OCI-LY7 (cell line): ENCODE measurements at regions not wholly inside any gene's neighbourhood (a gene's known extent, or its start where the extent isn't known, plus 50 kb on each side); places are given as distances from the start of the nearest gene placed in this dataset.

Experiments
- BruUV-seq: library from RNA; stranded (reverse); fragments of 400-500 nt; replicated peaks from 2 replicates; lab custom pipeline; 2021; lab: Mats Ljungman, UMichigan
- CTCF ChIA-PET: fragments of 300-600 bp; sonication (Branson Sonifier 250); formaldehyde crosslinking; loops from one replicate; lab custom pipeline; 2022; ENCODE audit warnings: antibody characterized with exemption; ENCODE audit not compliant: unreplicated experiment; lab: Charles Lee
- POLR2A ChIA-PET: fragments of 300-600 bp; sonication (Branson Sonifier 250); formaldehyde crosslinking; loops from one replicate; lab custom pipeline; 2022; ENCODE audit warnings: antibody characterized with exemption; lab: Charles Lee
- DNase-seq: peaks from one replicate; pipeline ENCODE4 v3.0.0-alpha.2; 2015; ENCODE audit warnings: low spot score
- H2AFZ ChIP-seq: fragments of 200-600 bp; sonication (generic), shearing (Covaris generic); 2 replicates; pipeline ENCODE4 v1.6.1; 2014; ENCODE audit warnings: mild to moderate bottlenecking, antibody characterized with exemption, low read length, moderate library complexity
- H3K27ac ChIP-seq: fragments of 200-600 bp; sonication (generic); 2 replicates; pipeline ENCODE4 v1.5.1; 2014; ENCODE audit warnings: mixed run types, low read depth, mild to moderate bottlenecking, moderate library complexity, low read length, inconsistent platforms; ENCODE audit not compliant: poor library complexity, severe bottlenecking
- H3K36me3 ChIP-seq: fragments of 200-600 bp; sonication (generic); 2 replicates; pipeline ENCODE4 v1.6.1; 2014; ENCODE audit warnings: mild to moderate bottlenecking, antibody characterized with exemption, low read length, moderate library complexity, mixed read lengths; ENCODE audit not compliant: insufficient read depth
- H3K4me1 ChIP-seq: fragments of 200-600 bp; sonication (generic); 2 replicates; pipeline ENCODE4 v1.5.1; 2014; ENCODE audit warnings: mild to moderate bottlenecking, low read length; ENCODE audit not compliant: insufficient read depth, poor library complexity, severe bottlenecking
- H3K4me2 ChIP-seq: fragments of 200-600 bp; sonication (generic); 2 replicates; pipeline ENCODE4 v1.6.1; 2014; ENCODE audit warnings: mild to moderate bottlenecking, low read length
- H3K4me3 ChIP-seq: fragments of 200-600 bp; sonication (generic); 2 replicates; pipeline ENCODE4 v1.5.1; 2014; ENCODE audit warnings: mild to moderate bottlenecking, low read depth, low read length; ENCODE audit not compliant: poor library complexity, severe bottlenecking
- H3K79me2 ChIP-seq: fragments of 200-600 bp; sonication (generic); 2 replicates; pipeline ENCODE4 v1.6.1; 2016; ENCODE audit warnings: low read depth, mild to moderate bottlenecking, low read length, moderate library complexity, mixed read lengths; ENCODE audit not compliant: insufficient read depth
- H3K9me2 ChIP-seq: fragments of 200-600 bp; sonication (generic); 2 replicates; pipeline ENCODE4 v1.6.1; 2016; ENCODE audit warnings: mild to moderate bottlenecking, low read length, mixed read lengths; ENCODE audit not compliant: insufficient read depth
- H3K9me3 ChIP-seq: fragments of 200-600 bp; sonication (generic); 2 replicates; pipeline ENCODE4 v1.6.1; 2014; ENCODE audit warnings: mild to moderate bottlenecking, mixed run types, low read length, mixed read lengths
- H4K20me1 ChIP-seq: fragments of 200-600 bp; sonication (generic); 2 replicates; pipeline ENCODE4 v1.6.1; 2014; ENCODE audit warnings: mild to moderate bottlenecking, antibody characterized with exemption, low read length, moderate library complexity, mixed read lengths; ENCODE audit not compliant: insufficient read depth
- CTCF ChIP-seq: fragments of 200-600 bp; sonication (generic); conservative IDR thresholded peaks from 2 replicates; pipeline ENCODE4 v1.5.1; 2014; ENCODE audit warnings: mild to moderate bottlenecking, antibody characterized with exemption, low read length, moderate library complexity, mixed read lengths
- EZH2phosphoT487 ChIP-seq: fragments of 200-600 bp; sonication (generic); IDR thresholded peaks from 2 replicates; pipeline ENCODE4 v1.6.1; 2018; ENCODE audit warnings: low read depth, borderline replicate concordance, mild to moderate bottlenecking, mixed run types, antibody characterized with exemption, low read length, moderate library complexity, mixed read lengths
- intact Hi-C: fragments of 100-400 bp; cut with micrococcal nuclease; formaldehyde crosslinking; loops from one replicate; pipeline ENCODE4 v1.10.0; 2022; ENCODE audit not compliant: unreplicated experiment

GRCh38 chr5:5978501-5979376, 399.6 kb downstream of the MED10 start:
- H3K36me3 ChIP-seq = no peaks in the 10 kb centered on the region
- BruUV-seq = no TSS peak
- no peak for DNase-seq
- H3K9me3 ChIP-seq = no peaks in the 10 kb centered on the region
- no peaks in the 10 kb centered on the region for H4K20me1 ChIP-seq
- intact Hi-C loops = no loop called here
- CTCF ChIA-PET = no interaction called here
- no peak overlapping the region for H3K4me3 ChIP-seq
- no peak for TF ChIP-seq EZH2phosphoT487
- no peak for TF ChIP-seq CTCF
- POLR2A ChIA-PET = interaction anchor here (1.6 kb wide), 1 partner anchor 13 kb away, joined by 4 read pairs; no protein-coding TSS in a partner anchor
- H3K27ac ChIP-seq = no peak overlapping the region
- H2AFZ ChIP-seq = no peak overlapping the region
- H3K4me1 ChIP-seq = no peaks in the 10 kb centered on the region
- H3K9me2 ChIP-seq = no peaks in the 10 kb centered on the region
- H3K79me2 ChIP-seq = no peaks in the 10 kb centered on the region
- no peak overlapping the region for H3K4me2 ChIP-seq

- ChIA-PET POLR2A (no interaction called here), CTCF (no interaction called here)
- intact Hi-C loops = no loop called here
- Histone ChIP-seq H2AFZ (no peak overlapping the region), H3K27ac (no peak overlapping the region), H3K9me2 (no peaks in the 10 kb centered on the region), H3K9me3 (no peaks in the 10 kb centered on the region), H3K79me2 (no peaks in the 10 kb centered on the region), H3K4me2 (no peak overlapping the region), H3K36me3 (no peaks in the 10 kb centered on the region), H4K20me1 (no peaks in the 10 kb centered on the region), H3K4me1 (no peaks in the 10 kb centered on the region), H3K4me3 (no peak overlapping the region)
- BruUV-seq = no TSS peak
- no peak for TF ChIP-seq EZH2phosphoT487
- TF ChIP-seq CTCF = no peak
- DNase-seq = no peak
These were observed 407.1 kb downstream of the MED10 start for GRCh38 chr5:5971203-5971602.

GRCh38 chr5:5969942-5970483, 408.3 kb downstream of the MED10 start:
- ChIA-PET POLR2A (no interaction called here), CTCF (no interaction called here)
- Histone ChIP-seq H3K4me1 (no peaks in the 10 kb centered on the region), H3K9me3 (no peaks in the 10 kb centered on the region), H3K4me2 (no peak overlapping the region), H2AFZ (no peak overlapping the region), H3K79me2 (no peaks in the 10 kb centered on the region), H3K27ac (no peak overlapping the region), H4K20me1 (no peaks in the 10 kb centered on the region), H3K4me3 (no peak overlapping the region), H3K9me2 (no peaks in the 10 kb centered on the region), H3K36me3 (no peaks in the 10 kb centered on the region)
- no TSS peak for BruUV-seq
- no peak for TF ChIP-seq EZH2phosphoT487
- TF ChIP-seq CTCF = no peak
- DNase-seq = no peak
- intact Hi-C loops = no loop called here
